GM21825 (cell line): ENCODE measurements at regions not wholly inside any gene's neighbourhood (a gene's known extent, or its start where the extent isn't known, plus 50 kb on each side); places are given as distances from the start of the nearest gene placed in this dataset.

Experiments used
- ATAC-seq: cut with Tn5 transposase; IDR thresholded peaks from one replicate; pipeline ENCODE4 v1.9.1; 2021; ENCODE audit warnings: mild to moderate bottlenecking, moderate library complexity; ENCODE audit not compliant: unreplicated experiment

- no peak for ATAC-seq
These were observed 258.3 kb upstream of the ZPLD1 start for GRCh38 chr3:102176333-102177050.

GRCh38 chr3:102177075-102177755 is 257.6 kb upstream of the ZPLD1 start:
- no peak for ATAC-seq

GRCh38 chr3:102178817-102179216 is 256.0 kb upstream of the ZPLD1 start:
- ATAC-seq = no peak

GRCh38 chr3:102179326-102180177 is 255.3 kb upstream of the ZPLD1 start:
- ATAC-seq = peak; percentile 61

GRCh38 chr3:102180280-102180931 is 254.4 kb upstream of the ZPLD1 start:
- ATAC-seq = peak; percentile 37

GRCh38 chr3:102181175-102181920 is 253.5 kb upstream of the ZPLD1 start:
- no peak for ATAC-seq

- ATAC-seq = no peak
These were observed 252.7 kb upstream of the ZPLD1 start for GRCh38 chr3:102182162-102182561.

GRCh38 chr3:102183186-102183585 is 251.6 kb upstream of the ZPLD1 start:
- no peak for ATAC-seq

GRCh38 chr3:102183623-102184022 is 251.2 kb upstream of the ZPLD1 start:
- ATAC-seq = no peak

GRCh38 chr3:102189541-102189940 is 245.3 kb upstream of the ZPLD1 start:
- ATAC-seq = no peak

GRCh38 chr3:102189956-102190723 is 244.7 kb upstream of the ZPLD1 start:
- no peak for ATAC-seq

- ATAC-seq = no peak
These were observed 242.2 kb upstream of the ZPLD1 start for GRCh38 chr3:102192575-102192974.

GRCh38 chr3:102193255-102193654 is 241.6 kb upstream of the ZPLD1 start:
- no peak for ATAC-seq

- no peak for ATAC-seq
These were observed 240.8 kb upstream of the ZPLD1 start for GRCh38 chr3:102194001-102194400.

GRCh38 chr3:102194760-102195159 is 240.1 kb upstream of the ZPLD1 start:
- ATAC-seq = no peak

GRCh38 chr3:102195198-102195948 is 239.4 kb upstream of the ZPLD1 start:
- no peak for ATAC-seq

- ATAC-seq = no peak
These were observed 234.7 kb upstream of the ZPLD1 start for GRCh38 chr3:102200126-102200525.

- ATAC-seq = no peak
These were observed 234.3 kb upstream of the ZPLD1 start for GRCh38 chr3:102200560-102200959.

GRCh38 chr3:102205647-102206046 is 229.2 kb upstream of the ZPLD1 start:
- ATAC-seq = no peak
